Liver (tissue), 8 donors: ENCODE measurements at regions not wholly inside any gene's neighbourhood (a gene's known extent, or its start where the extent isn't known, plus 50 kb on each side); places are given as distances from the start of the nearest gene placed in this dataset.

Experiments
- DNase-seq: peaks from one replicate; pipeline ENCODE4 v3.0.0-alpha.2; 2017; ENCODE audit warnings: low spot score
- H3K27ac ChIP-seq, 2 donors: one replicate each; pipeline ENCODE4 v1.7.0; 2013; ENCODE audit warnings: inconsistent platforms in 2 of 2, low read length in 2 of 2, control low read depth in 1 of 2, low read depth in 1 of 2, mild to moderate bottlenecking in 1 of 2
- H3K27me3 ChIP-seq, 4 donors: one replicate each; pipeline versions ENCODE4 v1.6.1 to v1.7.0; 2013; ENCODE audit warnings: low read length in 3 of 4, inconsistent platforms in 1 of 4, mild to moderate bottlenecking in 1 of 4, moderate library complexity in 1 of 4; ENCODE audit not compliant: control insufficient read depth in 4 of 4, insufficient read depth in 4 of 4
- H3K36me3 ChIP-seq, 4 donors: one replicate each; pipeline versions ENCODE4 v1.6.1 to v1.7.0; 2013; ENCODE audit warnings: low read length in 3 of 4, mild to moderate bottlenecking in 3 of 4, low read depth in 1 of 4, moderate library complexity in 1 of 4; ENCODE audit not compliant: control insufficient read depth in 4 of 4, insufficient read depth in 3 of 4
- H3K4me1 ChIP-seq, 4 donors: one replicate each; pipeline versions ENCODE4 v1.6.1 to v1.7.0; 2013; ENCODE audit warnings: low read length in 3 of 4, mild to moderate bottlenecking in 3 of 4, moderate library complexity in 1 of 4; ENCODE audit not compliant: control insufficient read depth in 4 of 4, insufficient read depth in 4 of 4
- H3K4me3 ChIP-seq, 3 donors: one replicate each; pipeline versions ENCODE4 v1.6.1 to v1.7.0; 2013; ENCODE audit warnings: low read length in 3 of 3, control low read depth in 1 of 3, low read depth in 1 of 3, mild to moderate bottlenecking in 1 of 3
- H3K9ac ChIP-seq, 2 donors: one replicate each; pipeline ENCODE4 v1.7.0; 2013; ENCODE audit warnings: low read length in 2 of 2, mild to moderate bottlenecking in 2 of 2, moderate library complexity in 2 of 2, control low read depth in 1 of 2, low read depth in 1 of 2
- H3K9me3 ChIP-seq, 4 donors: one replicate each; pipeline versions ENCODE4 v1.6.1 to v1.7.0; 2013; ENCODE audit warnings: low read length in 3 of 4; ENCODE audit not compliant: control insufficient read depth in 4 of 4
- ATF3 ChIP-seq: IDR thresholded peaks from 2 replicates; pipeline ENCODE4 v1.6.1; 2016; ENCODE audit warnings: antibody characterized with exemption
- CTCF ChIP-seq: fragments of 150-350 bp; IDR thresholded peaks from 2 replicates; pipeline ENCODE4 v1.5.1; 2017; ENCODE audit warnings: improper control_type of control experiment, low read depth, low read length; ENCODE audit not compliant: missing input control
- EGR1 ChIP-seq, 2 donors: IDR thresholded peaks; 2 replicates each; pipeline ENCODE4 v1.6.1; 2016 to 2018; ENCODE audit warnings: antibody characterized with exemption in 2 of 2, low read depth in 2 of 2
- FOXA1 ChIP-seq: IDR thresholded peaks from 2 replicates; pipeline ENCODE4 v1.6.1; 2016; ENCODE audit warnings: antibody characterized with exemption
- FOXA2 ChIP-seq: IDR thresholded peaks from 2 replicates; pipeline ENCODE4 v1.6.1; 2016; ENCODE audit warnings: antibody characterized with exemption
- HNF4G ChIP-seq: IDR thresholded peaks from 2 replicates; pipeline ENCODE4 v1.6.1; 2016; ENCODE audit warnings: antibody characterized with exemption
- JUND ChIP-seq, 2 donors: IDR thresholded peaks; 2 replicates each; pipeline ENCODE4 v1.6.1; 2016; ENCODE audit warnings: antibody characterized with exemption in 2 of 2
- NR2F2 ChIP-seq: IDR thresholded peaks from 2 replicates; pipeline ENCODE4 v1.6.1; 2016; ENCODE audit warnings: antibody characterized with exemption
- RAD21 ChIP-seq, 2 donors: IDR thresholded peaks; 2 replicates each; pipeline ENCODE4 v1.6.1; 2016; ENCODE audit warnings: antibody characterized with exemption in 2 of 2, mild to moderate bottlenecking in 2 of 2
- REST ChIP-seq: IDR thresholded peaks from 2 replicates; pipeline ENCODE4 v1.6.1; 2016; ENCODE audit warnings: antibody characterized with exemption, mild to moderate bottlenecking
- RXRA ChIP-seq, 2 donors: IDR thresholded peaks; 2 replicates each; pipeline ENCODE4 v1.6.1; 2017 to 2018; ENCODE audit warnings: antibody characterized with exemption in 2 of 2, mild to moderate bottlenecking in 1 of 2
- TAF1 ChIP-seq: conservative IDR thresholded peaks from 2 replicates; pipeline ENCODE4 v1.6.1; 2016; ENCODE audit warnings: antibody characterized with exemption, mild to moderate bottlenecking
- YY1 ChIP-seq: IDR thresholded peaks from 2 replicates; pipeline ENCODE4 v1.6.1; 2016; ENCODE audit warnings: antibody characterized with exemption, mild to moderate bottlenecking
- ZBTB33 ChIP-seq: IDR thresholded peaks from 2 replicates; pipeline ENCODE4 v1.6.1; 2016; ENCODE audit warnings: antibody characterized with exemption
- WGBS: extraction: QIAGEN DNeasy Blood & Tissue Kit; methylation state at CpG from one replicate; pipeline ENCODE4 v1.1.7; 2013; 5-methylcytosine and 5-hydroxymethylcytosine counted together
- TF ChIP-seq, protein P1 (sequence below): IDR thresholded peaks from 2 replicates; pipeline ENCODE4 v1.6.1; 2016; ENCODE audit warnings: antibody characterized with exemption
- donor health status: healthy.
- donor health status: healthy.
- donor health status: healthy.
- donor health status: healthy.
- donor health status: healthy.

- H3K4me3 ChIP-seq = peak overlapping the region; percentile 30 to 42 (median 32)
These were observed 243.9 kb upstream of the VCX3A start for GRCh38 chrX:6778544-6779503.

More at GRCh38 chrX:6778544-6779503, 243.9 kb upstream of the VCX3A start:
- Histone ChIP-seq H3K4me1 (peaks cover 1 to 15% (median 10%) of the 10 kb centered on the region in 4 donors), H3K9me3 (no peaks in the 10 kb centered on the region), H3K36me3 (no peaks in the 10 kb centered on the region), H3K9ac (no peak overlapping the region), H3K27me3 (no peaks in the 10 kb centered on the region), H3K27ac (peak overlapping the region in 1 of 2 donors; percentile 50)
- TF ChIP-seq CTCF = no peak
- no peak for TF ChIP-seq NR2F2
- no peak for TF ChIP-seq YY1
- TF ChIP-seq TAF1 = no peak
- TF ChIP-seq EGR1 (IDR thresholded peaks at IDR 0.05; ENCODE audit: low read depth in 2 of 2) = no peak
- no peak for TF ChIP-seq RXRA (IDR thresholded peaks at IDR 0.05)
- no peak for TF ChIP-seq REST
- TF ChIP-seq, protein P1, sequence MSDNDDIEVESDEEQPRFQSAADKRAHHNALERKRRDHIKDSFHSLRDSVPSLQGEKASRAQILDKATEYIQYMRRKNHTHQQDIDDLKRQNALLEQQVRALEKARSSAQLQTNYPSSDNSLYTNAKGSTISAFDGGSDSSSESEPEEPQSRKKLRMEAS = no peak
- TF ChIP-seq HNF4G = no peak
- no peak for TF ChIP-seq ZBTB33
- no peak for TF ChIP-seq FOXA2
- TF ChIP-seq ATF3 = no peak
- TF ChIP-seq JUND (IDR thresholded peaks at IDR 0.05) = no peak
- TF ChIP-seq FOXA1 = no peak
- TF ChIP-seq RAD21 (IDR thresholded peaks at IDR 0.05) = no peak
- 33% methylated on average over 22 of the region's 22 CpGs for WGBS
- no peak for DNase-seq
